LNCAP (cell line): ENCODE measurements at regions not wholly inside any gene's neighbourhood (a gene's known extent, or its start where the extent isn't known, plus 50 kb on each side); places are given as distances from the start of the nearest gene placed in this dataset.

ENCODE experiments used
- CTCF ChIP-seq: fragments of 450-650 bp; IDR thresholded peaks from 2 replicates; pipeline ENCODE4 v1.5.1; 2017; ENCODE audit warnings: mild to moderate bottlenecking

GRCh38 chr22:49400136-49400940, 427.3 kb downstream of the BRD1 start:
- no peak for TF ChIP-seq CTCF

GRCh38 chr22:49398646-49399045, 429.0 kb downstream of the BRD1 start:
- TF ChIP-seq CTCF: no peak

GRCh38 chr22:49398115-49398514, 429.6 kb downstream of the BRD1 start:
- no peak for TF ChIP-seq CTCF

- no peak for TF ChIP-seq CTCF
Observed at GRCh38 chr22:49396817-49397216, 430.9 kb downstream of the BRD1 start.

- no peak for TF ChIP-seq CTCF
Observed at GRCh38 chr22:49395617-49396016, 432.1 kb downstream of the BRD1 start.

GRCh38 chr22:49394116-49394785, 433.4 kb downstream of the BRD1 start:
- TF ChIP-seq CTCF: no peak

- no peak for TF ChIP-seq CTCF
Observed at GRCh38 chr22:49393526-49393925, 434.1 kb downstream of the BRD1 start.
